ENCODE measurements at regions not wholly inside any gene's neighbourhood (a gene's known extent, or its start where the extent isn't known, plus 50 kb on each side); places are given as distances from the start of the nearest gene placed in this dataset.

DNA sequence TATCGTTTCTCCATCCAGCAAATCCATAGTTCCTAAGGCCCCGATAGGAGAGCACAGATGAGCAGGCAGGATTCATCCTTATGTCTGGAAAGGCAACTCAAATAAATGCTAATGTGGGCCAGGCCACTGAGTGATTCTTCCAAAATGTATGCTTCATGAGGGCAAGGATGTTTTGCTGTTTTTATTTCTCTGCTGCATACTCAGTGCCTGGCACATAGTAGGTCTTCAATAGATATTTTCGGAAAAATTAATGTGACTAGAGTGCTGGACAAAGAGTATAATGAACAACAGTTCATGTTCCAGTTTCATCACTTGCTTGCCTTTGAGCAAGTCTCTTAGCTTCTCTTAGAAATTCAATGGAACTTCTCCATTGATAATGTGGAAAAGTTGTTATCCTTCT lies 357.7 kb downstream of the PRDM2 start:
- Histone ChIP-seq H3K4me1 (ENCODE audit: control insufficient read depth in 1 of 2, low read depth in 2 of 2) (no peaks in the 10 kb centered on the region), H3K36me3 (no peaks in the 10 kb centered on the region), H3K27ac (no peak overlapping the region), H3K9me3 (no peaks in the 10 kb centered on the region), H3K27me3 (replicated peaks; ENCODE audit: insufficient read depth) (no peaks in the 10 kb centered on the region), H3K4me3 (no peak overlapping the region)
- DNase-seq (ENCODE audit: low spot score) (no peak), ATAC-seq (ENCODE audit: insufficient number of reproducible peaks, low FRiP score, low read depth) (no peak)
- TF ChIP-seq, protein P1, sequence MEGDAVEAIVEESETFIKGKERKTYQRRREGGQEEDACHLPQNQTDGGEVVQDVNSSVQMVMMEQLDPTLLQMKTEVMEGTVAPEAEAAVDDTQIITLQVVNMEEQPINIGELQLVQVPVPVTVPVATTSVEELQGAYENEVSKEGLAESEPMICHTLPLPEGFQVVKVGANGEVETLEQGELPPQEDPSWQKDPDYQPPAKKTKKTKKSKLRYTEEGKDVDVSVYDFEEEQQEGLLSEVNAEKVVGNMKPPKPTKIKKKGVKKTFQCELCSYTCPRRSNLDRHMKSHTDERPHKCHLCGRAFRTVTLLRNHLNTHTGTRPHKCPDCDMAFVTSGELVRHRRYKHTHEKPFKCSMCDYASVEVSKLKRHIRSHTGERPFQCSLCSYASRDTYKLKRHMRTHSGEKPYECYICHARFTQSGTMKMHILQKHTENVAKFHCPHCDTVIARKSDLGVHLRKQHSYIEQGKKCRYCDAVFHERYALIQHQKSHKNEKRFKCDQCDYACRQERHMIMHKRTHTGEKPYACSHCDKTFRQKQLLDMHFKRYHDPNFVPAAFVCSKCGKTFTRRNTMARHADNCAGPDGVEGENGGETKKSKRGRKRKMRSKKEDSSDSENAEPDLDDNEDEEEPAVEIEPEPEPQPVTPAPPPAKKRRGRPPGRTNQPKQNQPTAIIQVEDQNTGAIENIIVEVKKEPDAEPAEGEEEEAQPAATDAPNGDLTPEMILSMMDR (IDR thresholded peaks at IDR 0.05) = no peak

DNA sequence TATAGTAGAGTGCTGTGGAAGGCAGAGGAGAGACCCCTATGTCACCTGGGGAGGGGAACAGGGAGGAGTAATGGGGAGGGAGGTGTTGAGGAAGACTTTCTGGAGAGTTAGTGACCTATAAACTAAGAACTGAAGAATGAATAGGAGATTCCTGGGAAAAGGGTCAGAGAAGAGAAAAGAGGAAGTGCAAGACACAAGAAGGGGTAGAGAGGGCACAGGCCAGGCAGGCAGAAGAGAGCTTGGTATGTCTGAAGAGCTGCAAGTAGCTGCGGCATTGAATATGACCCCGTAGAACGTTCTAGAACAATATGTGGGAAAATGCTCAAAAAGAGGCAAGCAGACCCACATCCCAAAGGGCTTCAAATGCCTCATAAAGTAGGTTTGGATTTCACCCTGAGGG lies 361.2 kb downstream of the PRDM2 start:
- Histone ChIP-seq H3K36me3 (no peaks in the 10 kb centered on the region), H3K27ac (no peak overlapping the region), H3K4me3 (no peak overlapping the region), H3K9me3 (no peaks in the 10 kb centered on the region), H3K4me1 (ENCODE audit: control insufficient read depth in 1 of 2, low read depth in 2 of 2) (no peaks in the 10 kb centered on the region), H3K27me3 (replicated peaks; ENCODE audit: insufficient read depth) (no peaks in the 10 kb centered on the region)
- ATAC-seq (ENCODE audit: insufficient number of reproducible peaks, low FRiP score, low read depth) (no peak), DNase-seq (ENCODE audit: low spot score) (no peak)
- TF ChIP-seq, protein P1 (IDR thresholded peaks at IDR 0.05) = no peak

DNA sequence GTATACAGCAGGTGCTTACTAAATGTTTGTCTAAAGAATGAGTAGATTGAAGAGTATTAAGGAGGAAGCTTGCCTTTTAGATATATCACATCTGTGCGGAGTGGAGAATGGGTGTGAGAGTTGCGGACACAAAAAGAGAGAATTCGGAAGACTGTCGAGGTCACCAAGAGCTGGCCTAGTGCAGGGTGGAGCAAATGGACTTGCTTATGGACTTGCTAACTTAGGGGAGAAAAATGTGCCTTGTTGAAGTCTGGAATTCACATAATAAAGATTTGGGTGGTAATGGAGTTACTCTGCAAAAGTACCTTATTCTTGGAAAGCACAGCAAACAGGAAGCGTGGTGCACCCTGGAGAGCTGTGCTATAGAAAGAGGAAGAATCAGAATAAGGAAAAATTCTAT lies 361.7 kb downstream of the PRDM2 start:
- H3K27me3 ChIP-seq (replicated peaks; ENCODE audit: insufficient read depth) = no peaks in the 10 kb centered on the region
- DNase-seq (ENCODE audit: low spot score) = no peak
- no peak overlapping the region for H3K4me3 ChIP-seq
- H3K4me1 ChIP-seq (ENCODE audit: control insufficient read depth in 1 of 2, low read depth in 2 of 2) = no peaks in the 10 kb centered on the region
- H3K27ac ChIP-seq = no peak overlapping the region
- TF ChIP-seq, protein P1 (IDR thresholded peaks at IDR 0.05) = no peak
- no peaks in the 10 kb centered on the region for H3K9me3 ChIP-seq
- no peak for ATAC-seq (ENCODE audit: insufficient number of reproducible peaks, low FRiP score, low read depth)
- no peaks in the 10 kb centered on the region for H3K36me3 ChIP-seq

DNA sequence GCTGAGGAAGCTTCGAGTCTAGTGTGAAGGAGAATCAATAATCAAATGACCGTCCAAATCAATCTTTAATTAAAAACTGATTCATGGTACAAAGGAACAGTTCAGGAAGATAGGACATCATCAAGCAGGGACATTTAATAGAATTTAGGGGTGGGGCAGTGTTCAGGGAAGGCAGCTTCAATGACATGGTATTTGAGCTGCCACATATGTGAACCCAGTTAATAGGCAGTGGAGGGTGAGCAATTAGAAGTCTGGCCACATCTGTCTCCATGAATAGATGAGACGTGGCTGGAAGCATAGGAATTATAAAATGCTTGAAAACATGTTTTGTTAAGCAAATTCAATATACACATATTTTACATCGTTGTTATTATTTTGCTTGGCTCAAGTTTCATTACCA lies 362.7 kb downstream of the PRDM2 start:
- Histone ChIP-seq H3K4me1 (ENCODE audit: control insufficient read depth in 1 of 2, low read depth in 2 of 2) (no peaks in the 10 kb centered on the region), H3K27ac (no peak overlapping the region), H3K27me3 (replicated peaks; ENCODE audit: insufficient read depth) (no peaks in the 10 kb centered on the region), H3K36me3 (no peaks in the 10 kb centered on the region), H3K9me3 (no peaks in the 10 kb centered on the region), H3K4me3 (no peak overlapping the region)
- ATAC-seq (ENCODE audit: insufficient number of reproducible peaks, low FRiP score, low read depth) (no peak), DNase-seq (ENCODE audit: low spot score) (no peak)
- TF ChIP-seq, protein P1 (IDR thresholded peaks at IDR 0.05) = no peak

DNA sequence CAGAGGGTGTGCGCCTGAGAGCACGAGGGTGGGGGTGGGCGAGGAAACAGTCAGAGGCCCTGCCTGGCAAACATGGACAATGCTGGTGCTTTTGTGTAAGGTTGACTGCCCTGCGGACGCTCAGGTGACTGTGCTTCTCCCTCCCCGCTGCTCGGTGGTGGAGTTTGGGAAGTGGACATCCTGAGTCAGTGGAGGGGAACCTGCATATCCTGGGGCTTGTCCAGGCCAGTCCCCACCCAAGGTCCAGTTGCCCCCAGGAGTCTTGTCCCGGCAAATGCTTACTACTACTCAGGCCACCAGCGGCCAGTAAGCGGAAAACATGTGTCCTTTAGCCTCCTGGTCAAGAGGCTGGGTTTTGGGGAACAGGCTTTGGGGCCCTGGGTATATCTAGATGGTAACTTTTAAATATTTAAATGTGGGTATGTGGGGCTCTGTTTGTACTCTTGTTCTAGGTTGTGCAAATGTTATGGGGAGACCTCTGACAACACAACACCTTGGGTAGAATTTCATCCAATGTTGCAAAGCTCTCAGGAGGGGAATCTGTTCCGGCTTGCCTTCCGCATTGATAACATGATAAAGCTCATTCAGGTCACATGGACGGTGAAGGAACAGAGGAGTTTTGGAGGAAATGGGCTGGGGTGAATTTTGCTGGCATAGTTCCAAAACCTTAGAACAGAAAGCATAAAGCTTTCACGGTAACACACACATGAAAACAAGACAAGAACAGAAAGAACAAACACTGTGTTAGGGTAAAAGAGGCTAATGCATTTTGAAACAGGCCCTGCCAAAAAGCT lies 364.9 kb downstream of the PRDM2 start:
- TF ChIP-seq, protein P1 (IDR thresholded peaks at IDR 0.05) = no peak
- DNase-seq (ENCODE audit: low spot score) = no peak
- H3K9me3 ChIP-seq = no peaks in the 10 kb centered on the region
- ATAC-seq (ENCODE audit: insufficient number of reproducible peaks, low FRiP score, low read depth) = no peak
- no peak overlapping the region for H3K4me3 ChIP-seq
- no peaks in the 10 kb centered on the region for H3K4me1 ChIP-seq (ENCODE audit: control insufficient read depth in 1 of 2, low read depth in 2 of 2)
- H3K27me3 ChIP-seq (replicated peaks; ENCODE audit: insufficient read depth) = no peaks in the 10 kb centered on the region
- H3K27ac ChIP-seq = no peak overlapping the region
- no peaks in the 10 kb centered on the region for H3K36me3 ChIP-seq
